LNCAP (cell line): ENCODE measurements at regions not wholly inside any gene's neighbourhood (a gene's known extent, or its start where the extent isn't known, plus 50 kb on each side); places are given as distances from the start of the nearest gene placed in this dataset.

Experiments used
- TF ChIP-seq, protein P1 (sequence below): fragments of 450-650 bp; IDR thresholded peaks from 2 replicates; pipeline ENCODE4 v1.5.1; 2017; ENCODE audit warnings: mild to moderate bottlenecking

DNA sequence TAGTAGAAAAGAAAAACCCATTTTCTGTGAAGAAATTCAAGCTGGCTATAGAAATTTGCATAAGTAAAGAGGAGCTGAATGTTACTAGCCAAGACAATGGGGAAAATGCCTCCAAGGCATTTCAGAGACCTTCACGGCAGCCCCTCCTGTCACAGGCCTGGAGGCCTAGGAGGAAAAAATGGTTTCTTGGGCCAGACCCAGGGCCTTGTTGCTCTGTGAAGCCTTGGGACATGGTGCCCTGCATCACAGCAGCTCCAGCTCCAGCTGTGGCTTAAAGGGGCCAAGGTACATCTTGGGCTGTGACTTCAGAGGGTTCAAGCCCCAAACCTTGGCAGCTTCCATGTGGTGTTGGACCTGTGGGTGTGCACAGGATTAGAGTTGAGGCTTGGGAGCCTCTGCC is 130.0 kb upstream of the DMRTA1 start:
- TF ChIP-seq, protein P1, sequence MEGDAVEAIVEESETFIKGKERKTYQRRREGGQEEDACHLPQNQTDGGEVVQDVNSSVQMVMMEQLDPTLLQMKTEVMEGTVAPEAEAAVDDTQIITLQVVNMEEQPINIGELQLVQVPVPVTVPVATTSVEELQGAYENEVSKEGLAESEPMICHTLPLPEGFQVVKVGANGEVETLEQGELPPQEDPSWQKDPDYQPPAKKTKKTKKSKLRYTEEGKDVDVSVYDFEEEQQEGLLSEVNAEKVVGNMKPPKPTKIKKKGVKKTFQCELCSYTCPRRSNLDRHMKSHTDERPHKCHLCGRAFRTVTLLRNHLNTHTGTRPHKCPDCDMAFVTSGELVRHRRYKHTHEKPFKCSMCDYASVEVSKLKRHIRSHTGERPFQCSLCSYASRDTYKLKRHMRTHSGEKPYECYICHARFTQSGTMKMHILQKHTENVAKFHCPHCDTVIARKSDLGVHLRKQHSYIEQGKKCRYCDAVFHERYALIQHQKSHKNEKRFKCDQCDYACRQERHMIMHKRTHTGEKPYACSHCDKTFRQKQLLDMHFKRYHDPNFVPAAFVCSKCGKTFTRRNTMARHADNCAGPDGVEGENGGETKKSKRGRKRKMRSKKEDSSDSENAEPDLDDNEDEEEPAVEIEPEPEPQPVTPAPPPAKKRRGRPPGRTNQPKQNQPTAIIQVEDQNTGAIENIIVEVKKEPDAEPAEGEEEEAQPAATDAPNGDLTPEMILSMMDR: no peak

DNA sequence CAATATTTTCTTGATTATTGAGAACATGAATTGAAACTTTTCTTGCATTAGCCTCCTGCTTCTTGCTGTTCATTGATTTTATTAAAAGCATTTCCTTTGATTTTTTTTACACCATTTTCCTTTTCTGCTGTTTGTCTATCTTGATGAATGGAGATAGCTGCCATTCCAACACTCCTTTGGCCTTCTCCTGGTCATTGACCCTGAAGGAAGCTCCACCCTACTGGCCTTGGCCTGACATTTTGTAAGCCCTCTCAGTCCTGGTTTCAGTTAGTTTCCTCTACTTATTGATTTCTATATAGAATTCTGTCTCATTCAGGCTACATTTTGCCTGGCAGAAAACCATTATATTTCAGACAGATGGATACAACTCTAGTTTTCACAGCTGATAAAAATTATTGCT is 115.1 kb upstream of the DMRTA1 start:
- TF ChIP-seq, protein P1: no peak

DNA sequence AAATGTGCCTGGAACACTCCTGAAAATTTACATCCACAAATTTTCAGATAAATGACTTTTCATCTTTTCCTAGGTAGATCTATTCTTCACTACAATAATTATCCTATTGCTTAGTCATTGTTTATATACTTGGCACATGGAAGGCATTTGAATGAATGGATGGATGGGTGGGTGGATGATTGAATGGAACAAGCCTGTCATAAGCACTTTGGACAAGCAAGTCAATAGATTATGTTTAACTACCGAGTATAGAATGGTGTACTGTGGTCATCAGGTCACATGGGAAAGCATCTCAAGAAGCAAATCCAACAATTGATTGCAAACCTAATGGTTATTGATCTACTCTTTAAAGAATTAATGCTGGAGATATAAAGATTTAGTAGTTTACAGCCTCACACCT is 114.4 kb upstream of the DMRTA1 start:
- TF ChIP-seq, protein P1: no peak

DNA sequence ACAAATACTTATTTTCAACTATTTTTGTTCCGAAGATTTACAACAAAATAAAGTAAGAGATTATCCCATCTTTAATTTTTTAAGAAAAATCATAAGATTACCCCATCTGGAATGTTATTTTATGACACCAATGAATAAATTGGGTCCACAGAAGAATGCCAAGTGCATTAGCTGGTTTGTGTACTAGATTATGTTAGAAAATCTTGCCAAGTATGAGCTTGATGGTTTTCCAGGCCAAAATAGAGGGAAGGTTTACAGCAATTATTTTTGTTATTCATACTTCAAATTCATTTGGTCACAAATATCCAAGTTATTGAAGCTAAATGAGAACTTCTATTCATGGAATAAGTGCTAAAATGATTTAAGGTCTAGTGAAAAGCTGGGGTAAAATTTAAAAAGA is 109.4 kb upstream of the DMRTA1 start:
- TF ChIP-seq, protein P1: no peak

DNA sequence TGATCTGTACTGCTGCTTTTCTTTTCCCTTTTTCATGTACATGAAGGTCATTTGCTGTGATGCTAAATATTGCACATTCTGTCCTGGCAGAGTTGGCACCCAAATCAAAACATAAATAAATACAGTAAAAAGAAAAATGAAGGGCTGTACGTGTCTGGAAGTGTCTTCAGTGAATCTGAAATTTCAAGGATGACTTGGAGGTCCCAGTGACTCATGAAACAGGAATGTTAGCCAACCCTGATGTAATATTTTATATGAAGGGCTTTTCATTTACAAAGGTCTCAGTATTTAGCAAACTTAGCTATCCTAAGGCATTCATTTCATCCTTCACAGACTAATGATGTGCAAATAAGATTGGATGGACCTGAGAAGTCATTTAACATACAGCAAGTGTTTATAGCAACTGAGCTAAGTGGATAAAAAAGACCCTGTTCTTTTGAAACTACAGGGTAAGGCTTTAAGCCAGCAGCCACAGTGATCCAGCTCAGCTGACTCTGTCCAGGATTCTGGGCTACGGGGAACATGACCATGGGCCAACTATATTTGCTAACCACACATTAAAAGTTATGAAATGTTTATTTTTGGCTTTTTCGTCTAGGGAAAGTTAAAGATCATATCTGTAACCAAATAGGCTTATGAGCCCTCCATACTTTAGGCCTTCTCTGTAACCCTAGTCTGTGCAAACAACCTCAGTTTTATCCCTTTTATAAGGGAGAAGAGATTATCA is 104.0 kb upstream of the DMRTA1 start:
- TF ChIP-seq, protein P1: no peak

DNA sequence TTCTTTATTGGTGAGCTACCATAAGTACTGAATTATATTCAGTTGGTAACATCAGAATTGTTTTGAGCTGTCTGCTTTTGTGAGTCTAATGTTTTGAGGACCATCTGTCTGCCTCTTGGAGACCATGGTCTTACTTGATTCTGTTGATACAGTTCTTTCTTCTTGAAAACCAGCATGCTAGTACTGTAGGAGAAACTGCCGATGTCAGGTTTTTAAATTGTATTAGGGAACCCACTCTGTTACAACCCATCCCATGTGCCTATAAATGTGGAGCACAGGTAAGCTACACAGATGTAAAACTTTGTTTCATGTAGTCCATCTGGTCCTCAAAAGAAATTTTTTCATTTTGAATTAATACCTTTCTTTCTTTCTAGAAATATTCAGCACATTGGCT is 103.4 kb upstream of the DMRTA1 start:
- TF ChIP-seq, protein P1: no peak

DNA sequence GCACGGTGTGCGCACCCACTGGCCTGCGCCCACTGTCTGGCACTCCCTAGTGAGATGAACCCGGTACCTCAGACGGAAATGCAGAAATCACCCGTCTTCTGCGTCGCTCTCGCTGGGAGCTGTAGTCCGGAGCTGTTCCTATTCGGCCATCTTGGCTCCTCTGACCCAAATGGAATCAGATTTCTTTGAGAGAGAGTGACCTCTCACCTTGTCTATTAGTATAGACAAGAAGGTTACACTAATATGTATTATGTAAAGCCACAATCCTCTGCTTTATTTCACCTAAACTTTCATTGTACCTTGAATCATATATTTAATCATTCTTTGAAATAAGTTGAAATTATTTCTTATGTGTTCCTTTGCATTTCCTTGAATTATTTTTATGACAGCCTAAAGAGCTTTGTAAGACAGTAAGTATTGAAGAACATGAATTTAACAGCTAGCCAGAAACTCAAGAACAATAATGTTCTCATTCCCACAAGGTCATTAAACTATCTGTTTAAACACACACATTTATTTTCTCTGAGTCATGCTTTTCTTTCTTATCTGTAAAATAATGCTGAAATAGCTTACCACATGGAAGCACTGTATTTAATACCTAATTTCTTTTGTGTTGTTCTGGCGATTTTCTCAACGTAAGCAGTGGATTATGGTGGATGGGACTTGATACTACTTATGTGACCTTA is 91.8 kb upstream of the DMRTA1 start:
- TF ChIP-seq, protein P1: no peak
